ENCODE measurements at regions not wholly inside any gene's neighbourhood (a gene's known extent, or its start where the extent isn't known, plus 50 kb on each side); places are given as distances from the start of the nearest gene placed in this dataset.

GRCh38 chr20:53891306-53891894, 179.0 kb downstream of the BCAS1 start:
- no peak for TF ChIP-seq CTCF (conservative IDR thresholded peaks at IDR 0.05; ENCODE audit: low read length)
- H3K4me3 ChIP-seq (ENCODE audit: low read length) = no peak overlapping the region
- DNase-seq (ENCODE audit: low read depth) = peak; percentile 56

GRCh38 chr20:53890443-53891305, 179.7 kb downstream of the BCAS1 start:
- H3K4me3 ChIP-seq (ENCODE audit: low read length) = no peak overlapping the region
- no peak for DNase-seq (ENCODE audit: low read depth)
- TF ChIP-seq CTCF (conservative IDR thresholded peaks at IDR 0.05; ENCODE audit: low read length) = no peak

- DNase-seq (ENCODE audit: low read depth) = no peak
- no peak for TF ChIP-seq CTCF (conservative IDR thresholded peaks at IDR 0.05; ENCODE audit: low read length)
- H3K4me3 ChIP-seq (ENCODE audit: low read length) = no peak overlapping the region
These were observed 180.8 kb downstream of the BCAS1 start for GRCh38 chr20:53889411-53890148.

GRCh38 chr20:53888951-53889350, 181.4 kb downstream of the BCAS1 start:
- TF ChIP-seq CTCF (conservative IDR thresholded peaks at IDR 0.05; ENCODE audit: low read length) = no peak
- no peak overlapping the region for H3K4me3 ChIP-seq (ENCODE audit: low read length)
- no peak for DNase-seq (ENCODE audit: low read depth)

GRCh38 chr20:53888510-53888909, 181.9 kb downstream of the BCAS1 start:
- H3K4me3 ChIP-seq (ENCODE audit: low read length) = no peak overlapping the region
- DNase-seq (ENCODE audit: low read depth) = no peak
- no peak for TF ChIP-seq CTCF (conservative IDR thresholded peaks at IDR 0.05; ENCODE audit: low read length)

- no peak for DNase-seq (ENCODE audit: low read depth)
- TF ChIP-seq CTCF (conservative IDR thresholded peaks at IDR 0.05; ENCODE audit: low read length) = no peak
- H3K4me3 ChIP-seq (ENCODE audit: low read length) = no peak overlapping the region
These were observed 182.4 kb downstream of the BCAS1 start for GRCh38 chr20:53887973-53888372.
